ENCODE measurements at regions not wholly inside any gene's neighbourhood (a gene's known extent, or its start where the extent isn't known, plus 50 kb on each side); places are given as distances from the start of the nearest gene placed in this dataset.

DNA sequence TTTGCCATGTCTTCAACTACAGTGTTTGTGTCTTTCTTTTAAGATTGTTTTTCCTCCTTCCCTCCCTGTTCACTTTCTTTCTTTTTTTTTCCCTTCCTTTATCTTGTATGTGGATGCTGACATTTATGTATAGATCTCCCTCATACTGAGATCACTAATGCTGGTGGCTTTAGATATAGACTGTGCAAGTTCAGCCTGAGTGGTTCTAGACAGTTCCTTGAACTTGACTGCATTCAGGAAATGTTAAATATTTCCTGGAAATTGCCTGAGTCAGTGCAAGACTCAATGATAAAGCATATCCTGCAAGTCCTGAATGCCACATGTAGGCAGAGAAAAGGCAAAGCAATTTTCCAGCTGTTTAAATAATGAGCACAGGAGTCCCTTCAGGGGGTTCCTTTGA is 182.5 kb upstream of the NR3C1 start (continued):
- TF ChIP-seq KLF6 (CRISPR knock-in tag; IDR thresholded peaks at IDR 0.05; ENCODE audit: borderline replicate concordance) (no peak), ZNF699 (CRISPR knock-in tag; IDR thresholded peaks at IDR 0.05; ENCODE audit: insufficient replicate concordance) (no peak), HDAC6 (IDR thresholded peaks at IDR 0.05; ENCODE audit: low read depth, low read length) (no peak), HDAC1 (IDR thresholded peaks at IDR 0.05) (0 out of 4 replicates have a peak, but pooled peaks of 1 of the 2 experiments have one; percentile 31), GTF2F1 (IDR thresholded peaks at IDR 0.05; ENCODE audit: low read depth, low read length) (no peak), NFRKB (IDR thresholded peaks at IDR 0.05; ENCODE audit: low read depth) (peak; percentile 61; the same call in 1 of the 2 replicates), NFIC (IDR thresholded peaks at IDR 0.05) (peak; percentile 44), PKNOX1 (IDR thresholded peaks at IDR 0.05) (peak; percentile 78), TCF3 (CRISPR knock-in tag; IDR thresholded peaks at IDR 0.05) (peak; percentile 62), WHSC1 (IDR thresholded peaks at IDR 0.05; ENCODE audit: low read length) (no peak), CHD2 (IDR thresholded peaks at IDR 0.05; ENCODE audit: low read depth, low read length) (no peak), EP400 (IDR thresholded peaks at IDR 0.05) (peak; percentile 54; the same call in 1 of the 2 replicates), CBX5 (IDR thresholded peaks at IDR 0.05; ENCODE audit: borderline replicate concordance, low read depth) (no peak), CREM (IDR thresholded peaks at IDR 0.05; ENCODE audit: low read depth) (no peak), ZNF212 (CRISPR knock-in tag; IDR thresholded peaks at IDR 0.05) (no peak), ZC3H8 (IDR thresholded peaks at IDR 0.05) (no peak), BRCA1 (IDR thresholded peaks at IDR 0.05) (no peak), BRCA1 (CRISPR knock-in tag; IDR thresholded peaks at IDR 0.05) (no peak), ZKSCAN8 (CRISPR knock-in tag; IDR thresholded peaks at IDR 0.05) (peak; percentile 74; the same call in 1 of the 2 replicates)

All from K562 (cell line).